H9 (cell line): ENCODE measurements at regions not wholly inside any gene's neighbourhood (a gene's known extent, or its start where the extent isn't known, plus 50 kb on each side); places are given as distances from the start of the nearest gene placed in this dataset.

Experiments used
- DNase-seq: peaks from one replicate; pipeline ENCODE4 v3.0.0-alpha.2; 2017
- H2AFZ ChIP-seq: one replicate; pipeline ENCODE4 v1.6.1; 2013; ENCODE audit warnings: mild to moderate bottlenecking, low read length, control low read depth, moderate library complexity
- H2AK5ac ChIP-seq: 2 replicates; pipeline ENCODE4 v1.6.1; 2013; ENCODE audit warnings: low read length, control low read depth, mixed read lengths; ENCODE audit not compliant: insufficient read length
- H2BK120ac ChIP-seq: one replicate; pipeline ENCODE4 v1.6.1; 2013; ENCODE audit warnings: low read depth, mild to moderate bottlenecking, low read length, control low read depth, inconsistent platforms; ENCODE audit not compliant: poor library complexity, severe bottlenecking
- H2BK12ac ChIP-seq: 2 replicates; pipeline ENCODE4 v1.6.1; 2013; ENCODE audit warnings: low read length, control low read depth, mixed read lengths, low read depth; ENCODE audit not compliant: insufficient read length
- H2BK15ac ChIP-seq: 2 replicates; pipeline ENCODE4 v1.6.1; 2013; ENCODE audit warnings: low read depth, low read length, control low read depth
- H2BK20ac ChIP-seq: one replicate; pipeline ENCODE4 v1.6.1; 2013; ENCODE audit warnings: low read depth, mild to moderate bottlenecking, low read length, control low read depth, inconsistent platforms; ENCODE audit not compliant: poor library complexity, severe bottlenecking
- H2BK5ac ChIP-seq: 2 replicates; pipeline ENCODE4 v1.6.1; 2013; ENCODE audit warnings: low read length, control low read depth, mixed read lengths; ENCODE audit not compliant: insufficient read length
- H3K14ac ChIP-seq: 2 replicates; pipeline ENCODE4 v1.6.1; 2013; ENCODE audit warnings: low read length, control low read depth; ENCODE audit not compliant: insufficient read depth
- H3K18ac ChIP-seq: 2 replicates; pipeline ENCODE4 v1.6.1; 2013; ENCODE audit warnings: low read depth, mild to moderate bottlenecking, mixed read lengths, low read length, control low read depth; ENCODE audit not compliant: insufficient read length
- H3K23ac ChIP-seq: 2 replicates; pipeline ENCODE4 v1.6.1; 2013; ENCODE audit warnings: low read length, control low read depth, mixed read lengths, low read depth; ENCODE audit not compliant: insufficient read length
- H3K23me2 ChIP-seq: 2 replicates; pipeline ENCODE4 v1.6.1; 2013; ENCODE audit warnings: low read depth, mild to moderate bottlenecking, mixed read lengths, low read length, control low read depth; ENCODE audit not compliant: insufficient read length, poor library complexity, severe bottlenecking
- H3K27ac ChIP-seq: 2 replicates; pipeline ENCODE4 v1.5.1; 2013; ENCODE audit warnings: low read length, control low read depth, mixed read lengths, low read depth; ENCODE audit not compliant: insufficient read length
- H3K27me3 ChIP-seq: 2 replicates; pipeline ENCODE4 v1.6.1; 2013; ENCODE audit warnings: low read length, control low read depth, inconsistent platforms; ENCODE audit not compliant: insufficient read depth
- H3K4ac ChIP-seq: 2 replicates; pipeline ENCODE4 v1.6.1; 2013; ENCODE audit warnings: low read depth, mild to moderate bottlenecking, control low read depth, inconsistent platforms, low read length, moderate library complexity
- H3K4me1 ChIP-seq: 2 replicates; pipeline ENCODE4 v1.6.1; 2013; ENCODE audit warnings: low read length, control low read depth, inconsistent platforms; ENCODE audit not compliant: insufficient read depth
- H3K4me2 ChIP-seq: 2 replicates; pipeline ENCODE4 v1.6.1; 2013; ENCODE audit warnings: low read length, control low read depth, mixed read lengths; ENCODE audit not compliant: insufficient read length, insufficient read depth
- H3K56ac ChIP-seq: 2 replicates; pipeline ENCODE4 v1.6.1; 2013; ENCODE audit warnings: low read depth, mild to moderate bottlenecking, mixed read lengths, low read length, control low read depth; ENCODE audit not compliant: insufficient read length
- H3K79me1 ChIP-seq: 2 replicates; pipeline ENCODE4 v1.6.1; 2013; ENCODE audit warnings: low read depth, mild to moderate bottlenecking, moderate library complexity, low read length, control low read depth, inconsistent platforms; ENCODE audit not compliant: insufficient read depth, poor library complexity, severe bottlenecking
- H3K79me2 ChIP-seq: 2 replicates; pipeline ENCODE4 v1.6.1; 2013; ENCODE audit warnings: low read length, control low read depth, inconsistent platforms; ENCODE audit not compliant: insufficient read depth
- H3K9ac ChIP-seq: 2 replicates; pipeline ENCODE4 v1.6.1; 2013; ENCODE audit warnings: low read length, control low read depth, mixed read lengths; ENCODE audit not compliant: insufficient read length; ENCODE audit errors: extremely low read depth
- H3K9me3 ChIP-seq: one replicate; pipeline ENCODE4 v1.6.1; 2013; ENCODE audit warnings: low read depth, low read length, inconsistent platforms; ENCODE audit not compliant: control insufficient read depth
- H3T11ph ChIP-seq: one replicate; pipeline ENCODE4 v1.6.1; 2013; ENCODE audit warnings: mild to moderate bottlenecking, low read length, control low read depth, inconsistent platforms
- H4K20me1 ChIP-seq: one replicate; pipeline ENCODE4 v1.6.1; 2013; ENCODE audit not compliant: control insufficient read depth, insufficient read length, insufficient read depth
- H4K5ac ChIP-seq: 2 replicates; pipeline ENCODE4 v1.6.1; 2013; ENCODE audit warnings: low read depth, mild to moderate bottlenecking, mixed read lengths, low read length, control low read depth; ENCODE audit not compliant: insufficient read length
- H4K8ac ChIP-seq: replicated peaks from 2 replicates; pipeline ENCODE4 v1.6.1; 2013; ENCODE audit warnings: low read length, control low read depth, mixed read lengths, low read depth; ENCODE audit not compliant: insufficient read length
- H4K91ac ChIP-seq: 2 replicates; pipeline ENCODE4 v1.6.1; 2013; ENCODE audit warnings: low read depth, mild to moderate bottlenecking, moderate library complexity, mixed read lengths, low read length, control low read depth; ENCODE audit not compliant: insufficient read length
- H3K27ac Mint-ChIP-seq, 3 experiments: 2 replicates in 2 of 3; 3 replicates in 1 of 3; pipeline ENCODE4 v1.8.0; 2020 to 2021; ENCODE audit warnings: mixed read lengths in 3 of 3, mild to moderate bottlenecking in 1 of 3, moderate library complexity in 1 of 3
- H3K27me3 Mint-ChIP-seq: 2 replicates; pipeline ENCODE4 v1.8.0; 2021; ENCODE audit warnings: low read depth, mild to moderate bottlenecking, moderate library complexity, mixed read lengths
- H3K36me3 Mint-ChIP-seq, 3 experiments: 2 replicates in 2 of 3; 3 replicates in 1 of 3; pipeline ENCODE4 v1.8.0; 2020 to 2021; ENCODE audit warnings: low read depth in 3 of 3, mixed read lengths in 3 of 3; ENCODE audit not compliant: insufficient read depth in 1 of 3
- H3K4me1 Mint-ChIP-seq, 2 experiments: 2 replicates each; pipeline ENCODE4 v1.8.0; 2020; ENCODE audit warnings: mixed read lengths in 2 of 2
- H3K4me3 Mint-ChIP-seq, 2 experiments: 2 replicates in 1 of 2; 3 replicates in 1 of 2; pipeline ENCODE4 v1.8.0; 2020 to 2021; ENCODE audit warnings: mild to moderate bottlenecking in 2 of 2, mixed read lengths in 2 of 2, moderate library complexity in 1 of 2
- H3K9me3 Mint-ChIP-seq, 2 experiments: 2 replicates in 1 of 2; 3 replicates in 1 of 2; pipeline ENCODE4 v1.8.0; 2020; ENCODE audit warnings: mild to moderate bottlenecking in 2 of 2, mixed read lengths in 2 of 2, moderate library complexity in 1 of 2
- CTCF ChIP-seq: fragments of 200-600 bp; sonication (generic); conservative IDR thresholded peaks from 3 replicates; pipeline ENCODE4 v1.8.0; 2021; ENCODE audit warnings: antibody characterized with exemption, mild to moderate bottlenecking

DNA sequence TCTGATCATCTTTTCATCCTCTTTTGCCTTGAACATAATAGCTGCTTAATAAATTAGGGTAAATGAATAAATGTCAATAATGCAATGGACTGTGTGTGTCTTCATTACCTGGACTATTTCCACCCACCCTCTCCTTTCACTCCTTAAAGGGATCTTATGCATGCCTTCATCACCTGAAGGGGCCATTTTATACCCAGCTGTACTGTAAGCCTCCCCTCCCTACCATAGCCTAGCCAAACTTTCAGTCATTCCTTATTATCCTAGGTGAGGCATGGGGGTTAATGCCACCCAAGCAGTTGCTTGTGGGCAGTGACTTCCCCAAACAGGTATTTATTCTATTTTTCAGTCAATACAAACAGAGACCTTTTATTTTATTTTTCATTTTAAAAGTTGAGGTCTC is 127.8 kb upstream of the PARP11 start:
- Histone ChIP-seq H2BK12ac (no peak overlapping the region), H3K56ac (no peak overlapping the region), H4K5ac (no peak overlapping the region), H3K27ac (no peak overlapping the region), H4K20me1 (no peaks in the 10 kb centered on the region), H3K4ac (no peak overlapping the region), H3K18ac (no peak overlapping the region), H3K79me1 (no peaks in the 10 kb centered on the region), H4K8ac (no peak overlapping the region), H3K4me1 (peaks cover 4% of the 10 kb centered on the region; the same call in 1 of the 2 replicates), H2BK5ac (no peak overlapping the region), H2AK5ac (no peak overlapping the region), H2AFZ (no peak overlapping the region), H3K23me2 (no peaks in the 10 kb centered on the region), H3K27me3 (no peaks in the 10 kb centered on the region), H2BK20ac (no peak overlapping the region), H3T11ph (no peak overlapping the region), H2BK120ac (no peak overlapping the region), H3K14ac (no peak overlapping the region), H3K23ac (no peak overlapping the region), H3K9me3 (no peaks in the 10 kb centered on the region), H2BK15ac (no peak overlapping the region), H3K79me2 (no peaks in the 10 kb centered on the region), H3K9ac (no peak overlapping the region), H4K91ac (no peak overlapping the region), H3K4me2 (no peak overlapping the region)
- DNase-seq = no peak
- Mint-ChIP-seq H3K9me3 (peaks cover 3 to 12% of the 10 kb centered on the region in 2 experiments; a peak in 4 of 5 replicates), H3K4me1 (peaks cover 7 to 23% of the 10 kb centered on the region in 2 experiments), H3K36me3 (peaks cover 0 to 9% (median 8%) of the 10 kb centered on the region in 3 experiments; a peak in 4 of 7 replicates), H3K27ac (no peak overlapping the region), H3K27me3 (peaks cover 16% of the 10 kb centered on the region), H3K4me3 (no peak overlapping the region)
- TF ChIP-seq CTCF = no peak
